GM10248 (cell line): ENCODE measurements at regions not wholly inside any gene's neighbourhood (a gene's known extent, or its start where the extent isn't known, plus 50 kb on each side); places are given as distances from the start of the nearest gene placed in this dataset.
A peak's percentile ranks its signal among the peaks of the same experiment; 100 is the strongest.

Experiments
- CTCF ChIA-PET: fragments of 300-600 bp; sonication (Branson Sonifier 250); formaldehyde crosslinking; extraction: SDS; loops from one replicate; lab custom pipeline; 2021; ENCODE audit warnings: antibody characterized with exemption; lab: Yijun Ruan, JAX
- POLR2A ChIA-PET: fragments of 350-650 bp; sonication (Branson Sonifier 250); formaldehyde crosslinking; extraction: SDS; loops from one replicate; lab custom pipeline; 2020; ENCODE audit warnings: antibody characterized with exemption; lab: Yijun Ruan, JAX
- DNase-seq: peaks from one replicate; pipeline ENCODE4 v3.0.0; 2012; ENCODE audit errors: extremely low spot score
- TF ChIP-seq, protein P1 (sequence below): IDR thresholded peaks from 2 replicates; pipeline ENCODE4 v1.5.1; 2012; ENCODE audit warnings: mild to moderate bottlenecking, low read depth; ENCODE audit errors: extremely low read depth, missing control alignments, control extremely low read depth

DNA sequence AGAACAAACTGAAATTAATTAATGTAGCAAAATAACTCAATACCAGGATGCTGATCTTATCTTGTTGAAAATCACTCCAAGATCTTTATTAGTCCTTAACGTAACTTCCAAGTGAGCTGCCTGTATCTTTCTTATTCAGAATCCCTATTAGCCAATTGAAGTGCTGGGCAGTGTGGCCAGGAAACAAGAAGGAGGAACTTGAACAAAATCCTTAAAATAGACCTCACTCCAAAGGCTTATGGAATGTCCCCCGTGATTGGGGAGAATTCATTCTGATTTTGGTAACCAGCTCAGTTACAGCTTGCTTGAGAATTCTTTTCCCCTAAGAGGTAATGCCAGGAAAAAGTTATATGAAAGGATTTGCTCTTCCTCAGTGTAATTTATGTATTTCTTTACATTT, 171.0 kb downstream of the DEPDC1B start:
- TF ChIP-seq, protein P1, sequence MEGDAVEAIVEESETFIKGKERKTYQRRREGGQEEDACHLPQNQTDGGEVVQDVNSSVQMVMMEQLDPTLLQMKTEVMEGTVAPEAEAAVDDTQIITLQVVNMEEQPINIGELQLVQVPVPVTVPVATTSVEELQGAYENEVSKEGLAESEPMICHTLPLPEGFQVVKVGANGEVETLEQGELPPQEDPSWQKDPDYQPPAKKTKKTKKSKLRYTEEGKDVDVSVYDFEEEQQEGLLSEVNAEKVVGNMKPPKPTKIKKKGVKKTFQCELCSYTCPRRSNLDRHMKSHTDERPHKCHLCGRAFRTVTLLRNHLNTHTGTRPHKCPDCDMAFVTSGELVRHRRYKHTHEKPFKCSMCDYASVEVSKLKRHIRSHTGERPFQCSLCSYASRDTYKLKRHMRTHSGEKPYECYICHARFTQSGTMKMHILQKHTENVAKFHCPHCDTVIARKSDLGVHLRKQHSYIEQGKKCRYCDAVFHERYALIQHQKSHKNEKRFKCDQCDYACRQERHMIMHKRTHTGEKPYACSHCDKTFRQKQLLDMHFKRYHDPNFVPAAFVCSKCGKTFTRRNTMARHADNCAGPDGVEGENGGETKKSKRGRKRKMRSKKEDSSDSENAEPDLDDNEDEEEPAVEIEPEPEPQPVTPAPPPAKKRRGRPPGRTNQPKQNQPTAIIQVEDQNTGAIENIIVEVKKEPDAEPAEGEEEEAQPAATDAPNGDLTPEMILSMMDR = no peak

DNA sequence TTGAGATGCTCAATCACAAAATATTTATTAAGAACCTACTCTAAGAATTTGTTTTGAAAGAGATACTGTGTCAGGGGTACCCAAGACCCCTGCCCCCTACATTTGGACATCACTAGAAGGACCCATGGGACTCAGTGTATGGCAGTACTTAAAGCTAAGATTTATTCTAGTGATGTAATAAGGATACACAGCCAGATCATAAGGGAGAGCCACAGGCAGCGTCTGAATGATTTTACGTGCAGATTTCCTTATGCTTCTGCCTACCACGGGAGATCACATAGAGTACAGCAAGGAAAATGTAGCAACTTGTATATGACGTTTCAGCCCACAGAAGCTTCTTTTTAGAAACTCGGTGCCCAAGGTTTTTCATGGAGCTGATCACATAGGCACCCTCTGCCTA, 172.9 kb downstream of the DEPDC1B start:
- ChIA-PET CTCF (interaction anchor here (1.3 kb wide), 2 partner anchors 8 to 17 kb away, joined by 3 read pairs; no protein-coding TSS in a partner anchor), POLR2A (no interaction called here)
- no peak for DNase-seq

More for the DNA sequence above, 171.0 kb downstream of the DEPDC1B start:
- ChIA-PET CTCF (interaction anchor here (1.1 to 2.1 kb wide), 2 partner anchors 9 to 25 kb away, joined by 3 to 6 read pairs; no protein-coding TSS in a partner anchor), POLR2A (no interaction called here)
- no peak for DNase-seq

DNA sequence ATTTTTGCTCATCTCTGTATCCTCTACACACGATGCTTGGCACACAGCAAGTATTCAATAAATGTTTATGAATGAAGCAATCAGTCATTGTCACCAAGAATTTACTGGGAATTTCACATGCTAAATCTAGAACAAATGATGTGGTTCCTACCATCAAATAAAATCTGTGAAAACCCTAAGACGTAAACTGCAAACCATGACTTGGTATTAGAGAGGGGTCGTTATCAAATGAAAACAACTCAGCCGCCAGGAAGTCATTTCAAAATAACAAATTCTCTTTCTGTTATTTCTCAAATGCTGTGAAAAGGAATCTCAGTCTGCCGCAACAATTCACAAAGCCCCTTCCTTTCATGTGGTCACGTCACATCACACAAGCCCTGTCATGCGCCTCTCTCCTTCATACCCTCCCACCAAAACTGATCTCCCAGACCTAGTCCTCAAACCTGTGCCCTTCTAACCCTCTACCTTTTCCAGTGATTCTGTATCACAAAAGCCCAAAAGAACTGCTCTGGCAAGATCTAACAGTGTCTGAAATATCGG, 173.6 kb downstream of the DEPDC1B start:
- TF ChIP-seq, protein P1 = no peak
- ChIA-PET CTCF (interaction anchor here (1.1 kb wide), 1 partner anchor 9 kb away, joined by 3 read pairs; no protein-coding TSS in a partner anchor), POLR2A (no interaction called here)
- no peak for DNase-seq

More for the DNA sequence above, 172.9 kb downstream of the DEPDC1B start:
- TF ChIP-seq, protein P1 = no peak

DNA sequence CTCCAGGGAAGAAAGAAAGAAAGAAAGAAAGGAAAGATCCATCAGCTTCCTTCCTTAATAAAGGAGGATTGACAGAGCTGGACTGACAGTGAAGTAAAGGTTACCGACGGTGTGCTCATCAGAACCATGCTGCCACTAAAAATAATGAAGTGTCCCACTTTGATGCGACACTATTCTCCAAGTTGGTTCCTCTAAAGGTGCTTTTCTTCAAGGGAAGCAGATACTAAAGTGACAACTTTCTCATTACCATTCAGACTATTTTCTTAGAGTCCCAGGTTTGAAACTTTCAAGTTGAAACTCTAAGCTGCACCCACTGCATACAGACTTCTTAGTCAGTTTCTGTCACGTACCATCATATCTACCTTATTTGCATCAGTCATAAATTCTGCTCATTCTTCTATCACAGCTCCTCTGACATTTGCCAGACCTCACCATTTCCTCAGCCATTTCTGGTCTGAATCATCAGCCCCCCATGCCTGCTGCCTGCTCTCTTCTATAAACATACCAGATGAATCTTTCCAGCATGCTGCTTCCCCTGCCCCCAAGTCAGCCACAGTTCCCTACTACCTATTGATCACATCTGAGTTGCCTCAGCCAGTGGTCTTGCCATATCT, 177.6 kb downstream of the DEPDC1B start:
- DNase-seq = peak; percentile 73
- ChIA-PET CTCF (interaction anchor here (1.0 to 2.2 kb wide), 13 partner anchors 9 to 147 kb away, joined by 3 to 7 read pairs (median 5); no protein-coding TSS in a partner anchor), POLR2A (interaction anchor here (1.0 kb wide), 2 partner anchors 13 to 18 kb away, joined by 5 read pairs; no protein-coding TSS in a partner anchor)
- TF ChIP-seq, protein P1 = no peak

DNA sequence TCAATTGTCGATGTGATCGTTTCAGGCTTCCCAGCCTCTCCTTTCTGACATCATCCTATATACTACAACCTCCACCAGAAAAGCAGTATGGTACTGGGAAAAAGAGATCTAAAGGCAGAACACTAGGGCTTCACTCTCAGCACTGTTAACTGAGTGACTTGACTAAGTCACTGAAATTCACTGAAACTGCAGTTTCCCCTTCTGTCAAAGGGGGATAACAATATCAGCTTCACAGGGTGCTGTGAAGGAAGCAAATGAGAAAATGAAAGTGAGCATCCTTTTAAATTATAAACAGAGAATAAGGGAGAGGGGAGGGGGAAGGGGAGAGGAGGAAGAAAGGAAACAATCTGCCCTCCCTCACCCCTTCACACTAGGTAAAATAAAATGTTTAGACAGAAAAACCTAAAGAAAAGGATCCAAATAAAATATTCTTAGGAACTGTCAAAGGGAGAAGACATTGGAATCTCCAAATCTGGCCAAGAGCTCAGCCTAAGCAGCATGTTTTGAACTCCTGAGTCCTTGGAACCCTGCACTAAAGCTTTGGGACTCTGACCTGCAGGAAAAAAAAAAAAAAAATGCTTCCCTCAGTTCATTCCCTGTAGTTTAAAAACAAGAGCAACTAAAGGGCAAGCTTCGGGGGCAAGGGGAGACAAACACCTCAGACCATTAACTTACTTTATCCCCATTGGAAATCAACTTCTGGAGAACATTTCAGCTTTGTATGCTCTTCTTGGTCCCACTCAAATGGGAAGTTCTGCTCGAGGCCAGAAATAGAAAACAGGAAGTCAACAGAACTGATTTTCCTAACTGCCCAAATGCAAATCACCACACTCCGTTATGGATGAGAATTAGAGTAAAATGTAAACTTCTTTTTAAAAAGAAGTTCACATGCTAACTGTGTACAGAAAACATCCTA, 178.3 kb downstream of the DEPDC1B start:
- TF ChIP-seq, protein P1 = no peak
- POLR2A ChIA-PET = interaction anchor here (1.0 kb wide), 2 partner anchors 12 to 18 kb away, joined by 5 read pairs; no protein-coding TSS in a partner anchor
- peak; percentile 44 for DNase-seq
- CTCF ChIA-PET = interaction anchor here (1.2 to 2.2 kb wide), 11 partner anchors 8 to 148 kb away, joined by 3 to 7 read pairs (median 5); no protein-coding TSS in a partner anchor
